WTC11 (cell line): ENCODE measurements at regions not wholly inside any gene's neighbourhood (a gene's known extent, or its start where the extent isn't known, plus 50 kb on each side); places are given as distances from the start of the nearest gene placed in this dataset.

Experiments
- CTCF ChIP-seq: fragments of 200-600 bp; IDR thresholded peaks from 2 replicates; pipeline ENCODE4 v1.8.0; 2022; ENCODE audit warnings: antibody characterized with exemption
- E2F1 ChIP-seq: sonication (generic); formaldehyde crosslinking; IDR thresholded peaks from 2 replicates; pipeline ENCODE4 v1.8.0; 2022; ENCODE audit warnings: mild to moderate bottlenecking, missing genetic modification reagents
- HMGXB4 ChIP-seq: sonication (generic); formaldehyde crosslinking; IDR thresholded peaks from 2 replicates; pipeline ENCODE4 v1.8.1; 2023; ENCODE audit warnings: mild to moderate bottlenecking, moderate library complexity, missing genetic modification reagents
- SMAD4 ChIP-seq: sonication (generic); formaldehyde crosslinking; IDR thresholded peaks from 2 replicates; pipeline ENCODE4 v1.8.0; 2022; ENCODE audit warnings: mild to moderate bottlenecking, missing genetic modification reagents
- USF1 ChIP-seq: sonication (generic); formaldehyde crosslinking; IDR thresholded peaks from 2 replicates; pipeline ENCODE4 v1.8.0; 2022; ENCODE audit warnings: mild to moderate bottlenecking, missing genetic modification reagents
- USF2 ChIP-seq: sonication (generic); formaldehyde crosslinking; IDR thresholded peaks from 2 replicates; pipeline ENCODE4 v1.8.1; 2023; ENCODE audit warnings: mild to moderate bottlenecking, missing genetic modification reagents, moderate library complexity

- no peak for TF ChIP-seq USF2
- TF ChIP-seq HMGXB4 (CRISPR knock-in tag): no peak
- TF ChIP-seq CTCF: no peak
- no peak for TF ChIP-seq USF1 (CRISPR knock-in tag)
- TF ChIP-seq SMAD4: no peak
- no peak for TF ChIP-seq E2F1 (CRISPR knock-in tag)
Observed at GRCh38 chr1:79955966-79956365, 949.4 kb upstream of the ADGRL4 start.
